ENCODE measurements at regions not wholly inside any gene's neighbourhood (a gene's known extent, or its start where the extent isn't known, plus 50 kb on each side); places are given as distances from the start of the nearest gene placed in this dataset.

- no peak overlapping the region for H3K23ac ChIP-seq (ENCODE audit: insufficient read length)
- no peak overlapping the region for H2BK12ac ChIP-seq (ENCODE audit: low read depth, low read length)
- no peak overlapping the region for H2AFZ ChIP-seq (ENCODE audit: low read length)
- H4K20me1 ChIP-seq (replicated peaks in 1 of 2; ENCODE audit: control insufficient read depth in 1 of 2, insufficient read depth in 2 of 2, low read length in 2 of 2), result no peaks in the 10 kb centered on the region
- no peak overlapping the region for H2BK15ac ChIP-seq (ENCODE audit: low read length)
- H3K4me1 ChIP-seq (replicated peaks in 1 of 4; ENCODE audit: control insufficient read depth in 3 of 4, insufficient read depth in 4 of 4, low read length in 3 of 4), result peaks cover 2 to 11% (median 9%) of the 10 kb centered on the region in 4 experiments; a peak in 5 of 7 replicates
- no peak overlapping the region for H2BK120ac ChIP-seq (replicated peaks; ENCODE audit: low read depth, low read length)
- CTCF ChIA-PET (ENCODE audit: partially characterized antibody), result interaction anchor here (1.3 to 1.9 kb wide), 5 partner anchors 9 to 305 kb away, joined by 4 to 8 read pairs (median 4); no protein-coding TSS in a partner anchor
- no peak for TF ChIP-seq NRF1 (IDR thresholded peaks at IDR 0.05; ENCODE audit: low read depth, low read length)
- no peak for TF ChIP-seq NANOG (IDR thresholded peaks at IDR 0.05; ENCODE audit: insufficient read depth, low read depth, low read length, poor library complexity, severe bottlenecking)
- TF ChIP-seq CHD2 (IDR thresholded peaks at IDR 0.05; ENCODE audit: low read length), result no peak
- TF ChIP-seq EP300 (IDR thresholded peaks at IDR 0.05; ENCODE audit: borderline replicate concordance in 1 of 2, low read depth in 2 of 2, low read length in 2 of 2), result no peak
- TF ChIP-seq CEBPB (IDR thresholded peaks at IDR 0.05; ENCODE audit: low read depth, low read length), result no peak
- H2BK20ac ChIP-seq (ENCODE audit: low read length), result no peak overlapping the region
- H3K18ac ChIP-seq (ENCODE audit: extremely low read depth, low read length), result no peak overlapping the region
- H3K9ac ChIP-seq (replicated peaks in 1 of 4; ENCODE audit: extremely low read depth in 1 of 4, low read depth in 3 of 4, low read length in 3 of 4), result no peak overlapping the region
- no peaks in the 10 kb centered on the region for H3K23me2 ChIP-seq (ENCODE audit: low read depth, low read length)
- H4K8ac ChIP-seq (ENCODE audit: extremely low read depth, insufficient read depth, low read length), result no peak overlapping the region
- H4K91ac ChIP-seq (replicated peaks; ENCODE audit: insufficient read length, low read length), result no peak overlapping the region
- no peaks in the 10 kb centered on the region for H3K27me3 ChIP-seq (replicated peaks in 1 of 4; ENCODE audit: control insufficient read depth in 3 of 4, extremely low read depth in 1 of 4, insufficient read depth in 3 of 4, low read length in 3 of 4)
- no peak overlapping the region for H3K4ac ChIP-seq (replicated peaks; ENCODE audit: insufficient read length, low read depth, low read length)
- H4K5ac ChIP-seq (ENCODE audit: insufficient read length, low read depth, low read length), result no peak overlapping the region
- no peaks in the 10 kb centered on the region for H3K79me1 ChIP-seq (ENCODE audit: low read depth, low read length)
- no peak for DNase-seq (ENCODE audit: low read depth in 1 of 2, low spot score in 2 of 2)
- H2BK5ac ChIP-seq (ENCODE audit: low read depth, low read length), result no peak overlapping the region
- no peaks in the 10 kb centered on the region for H3K36me3 ChIP-seq (ENCODE audit: control insufficient read depth in 2 of 4, insufficient read depth in 4 of 4, low read length in 3 of 4)
- H3K27ac ChIP-seq (ENCODE audit: low read depth, low read length), result no peak overlapping the region
- no peaks in the 10 kb centered on the region for H3K9me3 ChIP-seq (ENCODE audit: insufficient read depth in 2 of 2, low read depth in 1 of 2, low read length in 1 of 2)
- POLR2A ChIA-PET (ENCODE audit: partially characterized antibody), result no interaction called here
- H3K56ac ChIP-seq (replicated peaks; ENCODE audit: insufficient read length, low read depth, low read length), result no peak overlapping the region
- no peak overlapping the region for H3K4me2 ChIP-seq (ENCODE audit: insufficient read depth in 1 of 2, low read depth in 2 of 2, low read length in 2 of 2)
- WGBS, 2 experiments (ENCODE audit: extremely low coverage in 1 of 2, insufficient coverage in 1 of 2, insufficient read length in 1 of 2, insufficient replicate concordance in 2 of 2, low coverage in 1 of 2, low lambda C conversion rate in 2 of 2, missing lambda C conversion rate in 1 of 2), result 91% methylated on average over 9 of the region's 9 CpGs; no CpG with 5 or more reads in 1 of the 2 experiments
- FAIRE-seq, result no peak
- no peak overlapping the region for H2AK5ac ChIP-seq (ENCODE audit: low read depth, low read length)
- H3K4me3 ChIP-seq (ENCODE audit: extremely low read depth in 1 of 4, insufficient read depth in 2 of 4, low read depth in 3 of 4, low read length in 4 of 4), result no peak overlapping the region
- H3K79me2 ChIP-seq (ENCODE audit: control insufficient read depth in 1 of 2, insufficient read depth in 2 of 2, low read length in 2 of 2), result no peaks in the 10 kb centered on the region
- no peak overlapping the region for H3K14ac ChIP-seq (ENCODE audit: insufficient read length)
These were observed 123.1 kb downstream of the PLEKHG1 start for GRCh38 chr6:150722614-150723344.

Data from H1 (cell line).